Stimulated activated CD4-positive, alpha-beta T cell treated with anti-CD3 and anti-CD28 coated beads, Interleukin-15, amount 100 ng/mL, for 1 hour (primary cell): ENCODE measurements at regions not wholly inside any gene's neighbourhood (a gene's known extent, or its start where the extent isn't known, plus 50 kb on each side); places are given as distances from the start of the nearest gene placed in this dataset.

Source experiments
- DNase-seq, 2 donors: peaks; one replicate each; pipeline ENCODE4 v3.0.0-alpha.2; 2020; ENCODE audit warnings: low read depth in 1 of 2, low spot score in 1 of 2

DNA sequence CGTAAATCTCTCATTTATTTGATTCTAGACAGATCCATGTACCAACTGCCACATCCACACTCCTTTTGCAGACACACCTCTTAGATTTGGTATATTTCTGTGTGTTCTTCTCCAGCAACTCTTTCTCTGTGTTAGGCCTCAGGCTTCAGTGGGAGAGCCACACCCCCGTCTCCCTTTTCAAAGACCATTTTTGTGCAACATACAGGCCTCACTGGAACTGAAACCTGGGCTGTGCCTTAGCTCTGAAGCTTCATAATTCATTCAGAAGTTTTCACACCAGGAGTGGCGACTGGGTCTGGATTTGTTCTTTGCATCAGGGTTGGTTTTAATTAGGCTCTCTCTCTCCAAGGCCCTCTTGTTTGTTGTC, 170.2 kb downstream of the THBS2 start:
- DNase-seq, result no peak

- DNase-seq, result no peak
Observed at GRCh38 chr6:169082817-169083507, 170.7 kb downstream of the THBS2 start.

DNA sequence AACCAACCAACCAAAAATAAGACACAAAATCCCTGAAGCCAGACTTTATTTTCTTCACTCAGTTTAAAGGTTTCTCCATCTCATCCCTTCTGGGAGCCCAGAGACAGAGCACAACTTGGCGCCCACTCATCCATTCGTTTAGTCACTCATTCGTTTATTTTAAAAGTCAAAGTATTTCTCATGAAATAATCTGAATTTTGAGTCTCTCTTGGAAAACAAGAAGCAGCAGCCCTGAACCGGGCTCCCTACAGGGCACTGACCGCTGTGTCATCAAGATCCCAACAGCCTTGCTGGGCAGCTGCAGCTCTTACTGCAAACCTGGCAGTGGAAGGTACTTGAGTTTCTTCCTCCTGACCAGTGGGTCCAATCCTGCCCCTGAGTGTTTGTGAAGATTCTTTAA, 171.6 kb downstream of the THBS2 start:
- DNase-seq, result no peak

DNA sequence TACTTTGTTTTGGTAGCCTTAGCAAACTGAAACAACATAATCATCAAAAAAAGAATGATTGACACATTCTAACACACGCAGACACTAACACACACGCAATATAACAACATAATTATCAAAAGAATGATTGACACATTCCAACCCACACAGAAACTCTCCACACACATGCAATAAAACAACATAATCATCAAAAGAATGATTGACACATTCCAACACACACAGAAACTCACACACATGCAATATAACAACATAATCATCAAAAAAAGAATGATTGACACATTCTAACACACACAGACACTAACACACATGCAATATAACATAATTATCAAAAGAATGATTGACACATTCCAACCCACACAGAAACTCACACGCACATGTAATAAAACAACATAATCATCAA, 172.4 kb downstream of the THBS2 start:
- DNase-seq, result no peak

GRCh38 chr6:169079650-169080049, 174.0 kb downstream of the THBS2 start:
- DNase-seq, result no peak

DNA sequence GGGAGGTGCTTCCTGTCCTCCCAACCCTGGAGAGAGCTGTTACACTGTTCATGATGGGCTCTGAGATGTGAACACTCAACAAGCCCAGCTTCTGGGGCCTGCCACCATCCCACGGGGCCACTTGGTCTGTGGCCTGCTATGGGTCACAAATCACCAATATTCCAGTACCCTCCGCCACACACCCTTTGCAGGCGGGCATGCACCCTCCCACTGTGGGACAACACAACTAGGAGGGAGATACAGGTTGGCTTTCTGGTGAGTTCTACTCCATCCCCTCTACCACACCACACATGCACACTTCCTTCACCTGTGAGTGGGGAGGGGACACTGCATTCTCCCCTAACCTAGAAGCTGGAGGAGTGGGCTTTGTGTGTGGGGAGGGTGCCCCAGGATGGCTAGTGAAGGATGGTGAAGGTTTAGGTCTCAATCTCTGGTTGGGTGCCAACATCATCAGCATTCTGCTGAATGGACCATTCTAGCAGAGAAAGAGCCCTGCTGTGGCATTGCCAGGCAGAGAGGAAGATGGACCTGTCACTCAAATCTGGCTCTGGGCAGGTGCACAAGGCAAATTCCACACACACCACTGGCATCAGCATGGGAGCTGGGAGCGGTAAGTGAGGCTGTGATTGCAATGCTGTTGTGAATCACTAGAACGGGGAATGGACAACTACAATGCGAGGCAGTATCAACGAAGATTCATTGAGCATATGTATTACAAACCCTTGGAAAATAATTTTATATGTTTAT, 175.1 kb downstream of the THBS2 start:
- DNase-seq, result no peak

DNA sequence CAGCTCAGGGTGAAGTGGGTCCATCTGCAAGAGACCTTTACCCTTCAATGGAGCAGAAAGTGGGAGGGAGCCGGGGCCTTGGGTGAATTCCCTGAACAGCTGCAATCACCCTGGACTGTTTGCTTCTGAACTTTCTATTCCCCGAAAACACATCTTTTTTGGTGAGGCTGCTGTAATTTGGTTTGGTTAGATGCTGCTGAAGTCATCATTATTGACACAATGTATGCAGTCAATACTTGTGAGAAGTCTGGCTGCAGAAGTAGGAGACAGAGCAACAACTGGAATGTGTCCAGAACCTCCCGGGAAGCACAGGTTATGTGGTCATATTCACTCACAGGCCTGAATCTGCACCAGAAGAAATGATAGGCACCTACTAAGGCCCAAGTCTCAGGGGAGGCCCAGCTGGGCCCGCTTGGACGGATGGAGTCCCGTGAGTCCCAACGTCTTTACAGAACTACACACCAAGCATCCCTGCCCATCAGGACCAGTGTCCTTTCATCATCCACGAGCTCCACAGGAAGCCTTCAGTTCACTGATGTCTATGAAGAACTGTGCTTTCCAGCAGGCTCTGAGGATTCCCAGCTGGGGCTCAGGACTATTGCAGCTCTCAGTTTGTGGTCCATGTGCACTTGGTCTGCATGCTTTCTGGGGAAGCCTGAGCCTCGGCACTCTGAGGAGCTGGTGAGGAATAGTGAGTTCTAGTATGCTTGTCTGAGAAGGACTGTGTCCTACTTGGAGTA, 177.6 kb downstream of the THBS2 start:
- DNase-seq, result no peak

DNA sequence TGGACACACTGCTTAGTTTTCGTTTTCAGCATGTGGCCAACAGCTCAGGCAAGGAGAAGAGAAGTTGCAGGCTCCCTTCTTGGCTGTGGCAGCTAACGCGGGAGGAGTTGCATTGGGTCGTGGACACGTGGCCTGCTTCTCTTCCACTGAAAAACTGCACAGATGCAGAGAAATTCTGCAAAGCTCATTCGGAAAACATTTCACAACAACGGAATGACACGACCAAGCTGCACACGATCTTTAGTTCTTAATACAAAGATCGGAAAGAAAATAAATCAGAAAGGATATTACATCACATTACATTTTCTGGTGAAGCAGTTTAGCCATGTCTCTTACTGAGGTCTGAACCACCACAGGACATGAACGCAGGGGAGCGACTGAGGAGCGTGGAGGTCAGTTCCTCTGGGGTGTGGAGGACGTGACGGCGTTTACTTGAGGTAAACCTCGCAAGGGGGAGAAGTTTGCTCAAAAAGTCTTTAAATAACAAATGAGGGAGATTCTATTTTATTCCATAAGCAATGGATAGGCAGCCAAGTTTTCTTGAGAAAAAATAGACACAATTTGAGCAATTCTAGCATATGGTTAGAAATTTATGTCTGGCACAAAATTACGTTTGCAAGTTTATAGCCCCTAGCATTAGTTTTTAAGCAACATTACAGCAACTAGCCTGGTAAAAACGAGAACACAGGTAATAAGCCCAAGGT, 178.3 kb downstream of the THBS2 start:
- DNase-seq, result no peak

GRCh38 chr6:169074526-169074925, 179.1 kb downstream of the THBS2 start:
- no peak for DNase-seq

DNA sequence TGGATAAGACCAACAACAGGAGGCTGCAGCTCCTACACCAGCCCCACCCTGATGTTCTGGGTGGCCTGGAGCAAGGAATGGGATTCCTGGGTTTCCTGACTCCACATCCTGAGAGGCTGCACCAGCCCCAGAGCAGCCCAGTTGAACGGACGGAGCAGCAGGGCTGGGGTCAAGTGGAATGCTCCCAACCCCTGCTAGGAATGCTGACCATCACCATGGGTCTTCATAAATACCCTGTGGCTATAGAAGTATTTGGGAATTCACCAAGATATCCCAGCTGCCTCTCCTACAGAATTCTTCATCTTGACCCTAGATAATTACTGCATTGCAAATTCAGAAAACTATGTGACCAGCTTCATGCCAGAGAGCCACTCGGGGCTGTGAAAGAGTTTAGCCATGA, 180.3 kb downstream of the THBS2 start:
- no peak for DNase-seq

- no peak for DNase-seq
Observed at GRCh38 chr6:169072127-169073042, 181.3 kb downstream of the THBS2 start.

DNA sequence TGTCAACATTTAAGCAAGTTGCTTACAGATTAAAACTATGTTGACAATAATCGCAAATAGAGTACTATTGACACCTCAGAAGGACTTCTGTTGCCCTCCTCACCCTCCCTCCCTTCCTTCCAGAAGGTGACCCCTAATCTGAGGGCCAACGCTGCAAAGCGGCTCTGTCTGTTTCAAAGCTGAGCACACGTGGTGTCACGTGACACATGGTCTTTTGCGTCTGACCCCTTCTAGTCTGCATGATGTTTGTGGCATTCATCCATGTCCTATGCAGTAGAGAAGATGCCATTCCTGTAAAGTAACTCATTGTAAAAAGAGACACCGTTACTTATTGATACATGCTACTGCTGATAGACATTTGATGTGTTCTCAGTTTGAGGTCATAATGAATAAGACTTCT, 182.3 kb downstream of the THBS2 start:
- no peak for DNase-seq

GRCh38 chr6:169070506-169071176, 183.0 kb downstream of the THBS2 start:
- no peak for DNase-seq

GRCh38 chr6:169069356-169069755, 184.3 kb downstream of the THBS2 start:
- DNase-seq, result no peak

DNA sequence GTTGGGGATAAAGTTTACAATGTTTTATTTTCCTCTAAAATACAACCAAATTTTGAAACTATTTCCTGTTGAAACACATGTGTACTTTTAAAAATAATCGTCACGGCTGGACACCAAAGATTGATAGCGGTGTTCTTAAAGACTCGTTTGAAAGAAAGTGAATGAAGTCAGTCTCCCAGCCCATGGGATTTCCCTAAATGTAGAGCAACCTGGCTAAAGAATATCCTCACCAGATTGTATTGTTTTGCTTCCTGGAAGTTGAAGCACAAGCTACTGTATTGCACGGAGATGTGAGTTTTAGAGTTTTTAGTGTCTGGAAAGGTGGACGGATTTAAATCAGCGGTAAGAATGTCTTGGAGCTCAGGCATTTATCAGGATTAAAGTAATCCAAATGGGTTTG, 189.5 kb downstream of the THBS2 start:
- no peak for DNase-seq

GRCh38 chr6:169062272-169062671, 191.4 kb downstream of the THBS2 start:
- no peak for DNase-seq

GRCh38 chr6:169058634-169059033, 195.0 kb downstream of the THBS2 start:
- no peak for DNase-seq

- no peak for DNase-seq
Observed at GRCh38 chr6:169052462-169052861, 201.2 kb downstream of the THBS2 start.

- no peak for DNase-seq
Observed at GRCh38 chr6:169051371-169051770, 202.3 kb downstream of the THBS2 start.

- DNase-seq, result no peak
Observed at GRCh38 chr6:169048865-169049205, 204.8 kb downstream of the THBS2 start.
